Central memory CD8-positive, alpha-beta T cell (primary cell): ENCODE measurements at regions not wholly inside any gene's neighbourhood (a gene's known extent, or its start where the extent isn't known, plus 50 kb on each side); places are given as distances from the start of the nearest gene placed in this dataset.
"Not testable (repeated sequence)": the region's sequence is repeated elsewhere in the genome, so short reads cannot be mapped to it uniquely, and the experiment has no call there.

Source experiments
- ATAC-seq: fragments of 150-1000 bp; cut with Tn5 transposase; replicated peaks from 2 replicates; pipeline ENCODE4 v1.10.0; 2022; ENCODE audit warnings: mild to moderate bottlenecking, moderate FRiP score, moderate number of reproducible peaks; ENCODE audit not compliant: poor library complexity, severe bottlenecking; ENCODE audit errors: extremely low read depth
- DNase-seq, 2 donors: peaks; one replicate each; pipeline ENCODE4 v3.0.0; 2021; ENCODE audit warnings: low spot score in 2 of 2
- H3K27ac Mint-ChIP-seq: one replicate; pipeline ENCODE4 v1.8.0; 2022; ENCODE audit warnings: low read depth, mild to moderate bottlenecking, moderate library complexity, mixed read lengths
- H3K27me3 Mint-ChIP-seq: one replicate; pipeline ENCODE4 v1.8.0; 2022; ENCODE audit warnings: mixed read lengths
- H3K36me3 Mint-ChIP-seq: one replicate; pipeline ENCODE4 v1.8.0; 2022; ENCODE audit warnings: mild to moderate bottlenecking, moderate library complexity, mixed read lengths; ENCODE audit not compliant: insufficient read depth
- H3K4me1 Mint-ChIP-seq: one replicate; pipeline ENCODE4 v1.8.0; 2022; ENCODE audit warnings: mixed read lengths
- H3K4me3 Mint-ChIP-seq: one replicate; pipeline ENCODE4 v1.8.0; 2022; ENCODE audit warnings: mild to moderate bottlenecking, moderate library complexity, mixed read lengths
- H3K9me3 Mint-ChIP-seq: one replicate; pipeline ENCODE4 v1.8.0; 2022; ENCODE audit warnings: mixed read lengths

DNA sequence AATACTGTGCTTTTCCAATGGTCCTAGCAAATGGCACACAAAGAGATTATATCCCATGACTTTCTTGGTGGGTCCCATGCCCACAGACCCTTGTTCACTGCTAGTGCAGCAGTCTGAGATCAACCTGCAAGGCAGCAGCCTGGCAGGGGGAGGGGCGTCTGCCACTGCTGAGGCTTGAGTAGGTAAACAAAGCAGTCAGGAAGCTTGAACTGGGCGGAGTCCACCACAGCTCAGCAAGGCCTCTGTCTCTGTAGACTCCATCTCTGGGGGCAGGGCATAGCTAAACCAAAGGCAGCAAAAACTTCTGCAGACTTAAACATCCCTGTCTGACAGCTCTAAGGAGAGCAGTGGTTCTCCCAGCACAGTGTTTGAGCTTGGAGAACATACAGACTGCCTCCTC lies 82.9 kb downstream of the ZNF737 start:
- H3K27ac Mint-ChIP-seq: no peak overlapping the region
- H3K9me3 Mint-ChIP-seq: peaks cover 12% of the 10 kb centered on the region
- H3K36me3 Mint-ChIP-seq: no peaks in the 10 kb centered on the region
- no peaks in the 10 kb centered on the region for H3K27me3 Mint-ChIP-seq
- no peak overlapping the region for H3K4me3 Mint-ChIP-seq
- no peaks in the 10 kb centered on the region for H3K4me1 Mint-ChIP-seq
- DNase-seq (no peak), ATAC-seq (no peak)

GRCh38 chr19:20481736-20482135 lies 83.8 kb downstream of the ZNF737 start:
- Mint-ChIP-seq H3K27me3 (no peaks in the 10 kb centered on the region), H3K9me3 (peaks cover 20% of the 10 kb centered on the region), H3K4me1 (no peaks in the 10 kb centered on the region), H3K36me3 (no peaks in the 10 kb centered on the region), H3K4me3 (no peak overlapping the region), H3K27ac (no peak overlapping the region)
- ATAC-seq (no peak), DNase-seq (no peak)

- Mint-ChIP-seq H3K36me3 (no peaks in the 10 kb centered on the region), H3K27me3 (no peaks in the 10 kb centered on the region), H3K4me3 (no peak overlapping the region), H3K9me3 (peaks cover 29% of the 10 kb centered on the region), H3K27ac (no peak overlapping the region), H3K4me1 (no peaks in the 10 kb centered on the region)
- ATAC-seq (no peak), DNase-seq (no peak)
Observed at GRCh38 chr19:20479483-20479882, 86.1 kb downstream of the ZNF737 start.

GRCh38 chr19:20478936-20479335 lies 86.6 kb downstream of the ZNF737 start:
- DNase-seq (no peak), ATAC-seq (no peak)
- H3K36me3 Mint-ChIP-seq: no peaks in the 10 kb centered on the region
- no peaks in the 10 kb centered on the region for H3K4me1 Mint-ChIP-seq
- H3K4me3 Mint-ChIP-seq: no peak overlapping the region
- H3K27ac Mint-ChIP-seq: no peak overlapping the region
- H3K27me3 Mint-ChIP-seq: no peaks in the 10 kb centered on the region
- peaks cover 26% of the 10 kb centered on the region for H3K9me3 Mint-ChIP-seq

DNA sequence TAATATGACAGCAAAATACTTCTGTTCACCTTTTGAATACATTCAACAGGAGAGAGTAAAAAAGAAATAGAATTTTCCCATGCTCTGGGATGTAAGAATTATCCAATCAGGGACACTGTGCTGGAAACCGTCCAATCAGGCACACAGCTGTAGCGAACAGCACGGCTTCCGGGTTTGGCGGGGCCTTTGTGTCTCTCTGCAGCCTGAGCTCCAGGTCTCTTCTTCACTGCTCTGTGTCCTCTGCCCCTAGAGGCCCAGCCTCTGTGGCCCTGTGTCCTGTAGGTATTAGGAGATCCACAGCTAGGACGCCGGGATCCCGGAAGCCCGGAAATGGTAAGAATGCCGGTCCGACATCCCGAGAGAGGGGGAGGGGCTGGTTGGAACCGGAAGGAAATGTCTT lies 92.7 kb downstream of the ZNF737 start:
- ATAC-seq (no peak), DNase-seq (no peak)
- Mint-ChIP-seq H3K27me3 (no peaks in the 10 kb centered on the region), H3K4me3 (no peak overlapping the region), H3K36me3 (peaks cover 2% of the 10 kb centered on the region), H3K4me1 (no peaks in the 10 kb centered on the region), H3K9me3 (peaks cover 20% of the 10 kb centered on the region), H3K27ac (no peak overlapping the region)

DNA sequence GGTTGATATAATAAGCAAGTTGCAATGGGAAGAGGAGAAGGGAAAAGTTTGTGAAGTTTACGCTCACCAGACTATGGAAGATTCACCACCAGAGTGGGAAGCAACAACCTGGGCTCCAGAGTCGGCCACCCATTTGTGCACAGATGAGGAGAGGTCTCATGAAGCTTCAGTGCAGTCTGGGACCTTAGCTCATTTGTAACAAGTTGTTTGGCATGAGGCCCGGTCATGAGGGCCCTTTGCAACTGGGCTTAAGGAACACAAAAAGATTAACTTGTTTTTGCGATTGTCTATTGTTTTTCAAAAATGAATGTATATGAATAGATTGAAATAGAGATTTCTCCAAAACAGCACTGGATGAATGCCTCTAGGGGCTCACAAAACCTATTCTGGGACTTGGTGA lies 94.2 kb downstream of the ZNF737 start:
- Mint-ChIP-seq H3K4me3 (no peak overlapping the region), H3K4me1 (no peaks in the 10 kb centered on the region), H3K27ac (no peak overlapping the region), H3K36me3 (peaks cover 2% of the 10 kb centered on the region), H3K9me3 (peaks cover 8% of the 10 kb centered on the region), H3K27me3 (no peaks in the 10 kb centered on the region)
- ATAC-seq (no peak), DNase-seq (no peak)

GRCh38 chr19:20470345-20471135 lies 95.0 kb downstream of the ZNF737 start:
- ATAC-seq: no peak
- H3K9me3 Mint-ChIP-seq: peaks cover 4% of the 10 kb centered on the region
- peaks cover 2% of the 10 kb centered on the region for H3K36me3 Mint-ChIP-seq
- no peak overlapping the region for H3K27ac Mint-ChIP-seq
- H3K4me1 Mint-ChIP-seq: no peaks in the 10 kb centered on the region
- H3K27me3 Mint-ChIP-seq: no peaks in the 10 kb centered on the region
- DNase-seq: no peak
- H3K4me3 Mint-ChIP-seq: no peak overlapping the region

DNA sequence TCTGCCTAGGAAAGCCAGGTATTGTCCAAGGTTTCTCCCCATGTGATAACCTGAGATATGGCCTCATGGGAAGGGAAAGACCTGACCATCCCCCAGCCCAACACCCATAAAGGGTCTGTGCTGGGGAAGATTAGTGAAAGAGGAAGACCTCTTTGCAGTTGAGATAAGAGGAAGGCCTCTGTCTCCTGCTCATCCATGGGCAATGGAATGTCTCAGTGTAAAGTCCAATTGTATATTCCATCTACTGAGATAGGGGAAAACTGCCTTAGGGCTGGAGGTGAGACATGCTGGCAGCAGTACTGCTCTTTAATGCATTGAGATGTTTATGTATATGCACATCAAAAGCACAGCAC lies 99.0 kb downstream of the ZNF737 start:
- not testable (repeated sequence) for ATAC-seq, H3K27ac Mint-ChIP-seq, H3K4me3 Mint-ChIP-seq, H3K27me3 Mint-ChIP-seq, H3K9me3 Mint-ChIP-seq, H3K36me3 Mint-ChIP-seq, H3K4me1 Mint-ChIP-seq, DNase-seq

- H3K27me3 Mint-ChIP-seq, ATAC-seq, DNase-seq, H3K9me3 Mint-ChIP-seq, H3K36me3 Mint-ChIP-seq, H3K4me3 Mint-ChIP-seq, H3K27ac Mint-ChIP-seq, H3K4me1 Mint-ChIP-seq: not testable (repeated sequence)
Observed at GRCh38 chr19:20465922-20466637, 99.5 kb downstream of the ZNF737 start.

GRCh38 chr19:20453425-20453935 lies 112.1 kb downstream of the ZNF737 start:
- H3K4me1 Mint-ChIP-seq: no peaks in the 10 kb centered on the region
- H3K27me3 Mint-ChIP-seq: no peaks in the 10 kb centered on the region
- no peak overlapping the region for H3K27ac Mint-ChIP-seq
- H3K4me3 Mint-ChIP-seq: no peak overlapping the region
- DNase-seq (no peak), ATAC-seq (no peak)
- peaks cover 3% of the 10 kb centered on the region for H3K36me3 Mint-ChIP-seq
- H3K9me3 Mint-ChIP-seq: no peaks in the 10 kb centered on the region

DNA sequence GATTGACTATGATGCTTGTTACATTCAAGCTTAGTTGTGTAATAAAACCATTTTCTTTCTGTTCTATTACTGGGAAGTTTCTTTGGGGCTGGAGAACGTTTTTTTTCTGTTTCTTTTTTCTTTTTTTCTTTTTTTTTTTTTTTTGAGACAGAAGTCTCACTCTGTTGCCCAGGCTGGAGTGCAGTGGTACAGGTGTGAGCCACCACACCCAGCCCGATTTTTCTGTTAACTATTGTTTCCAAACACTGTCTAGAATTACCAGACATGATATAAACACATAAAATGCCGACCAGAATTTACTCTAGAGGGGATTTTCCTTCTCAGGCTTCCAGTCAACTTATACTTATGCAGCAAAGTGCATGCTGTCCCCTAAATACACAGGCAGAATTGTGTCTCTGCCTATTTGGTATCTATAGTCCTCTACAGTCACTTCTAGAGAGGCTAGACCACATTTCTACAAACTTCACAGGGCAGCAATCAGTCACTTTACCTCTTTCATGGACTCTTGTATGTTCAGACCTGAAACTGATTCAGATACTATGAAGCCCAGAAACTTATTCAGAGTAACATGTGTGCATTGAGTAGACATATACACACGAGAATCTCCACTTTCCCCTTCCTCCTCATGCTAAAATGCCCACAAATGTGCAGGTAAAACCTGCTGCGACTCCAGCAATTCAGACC lies 121.2 kb downstream of the ZNF737 start:
- DNase-seq (no peak), ATAC-seq (peak; percentile 54)
- Mint-ChIP-seq H3K27me3 (no peaks in the 10 kb centered on the region), H3K9me3 (no peaks in the 10 kb centered on the region), H3K36me3 (no peaks in the 10 kb centered on the region), H3K27ac (peak overlapping the region; percentile 82), H3K4me1 (peaks cover 5% of the 10 kb centered on the region), H3K4me3 (no peak overlapping the region)

DNA sequence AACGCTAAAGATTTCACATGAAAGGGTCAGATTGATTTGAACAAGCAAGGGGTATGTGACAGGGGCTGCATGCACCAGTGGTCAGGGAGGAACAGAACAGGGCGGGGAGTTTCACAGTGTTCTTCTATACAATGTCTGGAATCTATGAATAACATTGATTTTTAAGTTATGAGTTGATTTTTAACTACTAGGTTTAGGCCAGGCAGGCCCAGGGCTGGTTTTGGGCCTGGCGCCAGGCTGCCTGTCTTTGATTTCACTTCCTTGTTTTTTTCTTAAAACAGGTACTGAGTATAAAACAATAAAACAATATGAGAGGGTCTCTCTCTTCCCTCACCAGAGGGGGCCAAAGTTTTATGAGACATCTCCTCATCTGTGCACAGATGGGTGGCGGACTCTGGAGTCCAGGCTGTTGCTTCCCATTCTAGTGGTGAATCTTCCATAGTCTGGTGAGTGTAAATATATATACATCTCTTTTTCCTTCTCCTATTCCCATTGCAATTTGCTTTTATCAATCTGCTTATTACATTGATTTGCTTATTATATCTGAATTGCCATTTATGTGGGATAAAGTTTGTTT lies 133.2 kb downstream of the ZNF737 start:
- H3K27ac Mint-ChIP-seq, DNase-seq, H3K9me3 Mint-ChIP-seq, H3K36me3 Mint-ChIP-seq, H3K4me1 Mint-ChIP-seq, H3K4me3 Mint-ChIP-seq, ATAC-seq, H3K27me3 Mint-ChIP-seq: not testable (repeated sequence)
